Upper lobe of left lung (tissue), 6 donors: ENCODE measurements at regions not wholly inside any gene's neighbourhood (a gene's known extent, or its start where the extent isn't known, plus 50 kb on each side); places are given as distances from the start of the nearest gene placed in this dataset.

Experiments used
- ATAC-seq, 2 donors: fragments of 200-7000 bp; cut with Tn5 transposase; one replicate each; pipeline ENCODE4 v1.9.1; 2022; ENCODE audit warnings: mild to moderate bottlenecking in 2 of 2, moderate library complexity in 2 of 2; ENCODE audit not compliant: low FRiP score in 2 of 2
- DNase-seq, 2 donors: peaks; one replicate each; pipeline ENCODE4 v3.0.0-alpha.2; 2019 to 2020
- H3K27ac ChIP-seq, 4 donors: fragments of 200-600 bp; sonication (generic); one replicate each; pipeline ENCODE4 v1.5.1; 2016 to 2019
- H3K27me3 ChIP-seq, 4 donors: fragments of 200-600 bp; sonication (generic); one replicate each; pipeline ENCODE4 v1.5.1; 2017 to 2019
- H3K36me3 ChIP-seq, 4 donors: fragments of 200-600 bp; sonication (generic); one replicate each; pipeline ENCODE4 v1.5.1; 2016 to 2019
- H3K4me1 ChIP-seq, 4 donors: fragments of 200-600 bp; sonication (generic); one replicate each; pipeline ENCODE4 v1.5.1; 2018 to 2019
- H3K4me3 ChIP-seq, 4 donors: fragments of 200-600 bp; sonication (generic); one replicate each; pipeline ENCODE4 v1.5.1; 2017 to 2019; ENCODE audit warnings: mild to moderate bottlenecking in 2 of 4, moderate library complexity in 1 of 4
- H3K9me3 ChIP-seq, 4 donors: fragments of 200-600 bp; sonication (generic); one replicate each; pipeline ENCODE4 v1.5.1; 2018 to 2019
- EP300 ChIP-seq, 4 donors: sonication (generic); formaldehyde crosslinking; IDR thresholded peaks; one replicate each; pipeline ENCODE4 v1.5.1; 2017; ENCODE audit warnings: antibody characterized with exemption in 4 of 4, control low read depth in 2 of 4
- POLR2A ChIP-seq, 4 donors: fragments of 450-650 bp; IDR thresholded peaks; one replicate each; pipeline ENCODE4 v1.5.1; 2016 to 2017; ENCODE audit warnings: antibody characterized with exemption in 4 of 4, mild to moderate bottlenecking in 2 of 4
- POLR2AphosphoS5 ChIP-seq, 2 donors: sonication (generic); formaldehyde crosslinking; IDR thresholded peaks; one replicate each; pipeline ENCODE4 v1.5.1; 2017; ENCODE audit warnings: antibody characterized with exemption in 2 of 2
- WGBS, 2 donors: methylation state at CpG; one replicate each; pipeline ENCODE4 v1.1.5; 2017 to 2018; 5-methylcytosine and 5-hydroxymethylcytosine counted together
- TF ChIP-seq, protein P1 (sequence below), 6 experiments: fragments of 450-650 bp in 4 of 6; fragments of 200-600 bp in 2 of 6; sonication (generic) in 2 of 6; IDR thresholded peaks; one replicate each; pipeline ENCODE4 v1.5.1; 2016 to 2019; ENCODE audit warnings: antibody characterized with exemption in 6 of 6
- donor health status: DM: no; HTN: no; CAD: no; lungs with moderate emphysema.
- donor health status: DM: no; HTN: yes; CAD: no; lungs with severe emphysema.

DNA sequence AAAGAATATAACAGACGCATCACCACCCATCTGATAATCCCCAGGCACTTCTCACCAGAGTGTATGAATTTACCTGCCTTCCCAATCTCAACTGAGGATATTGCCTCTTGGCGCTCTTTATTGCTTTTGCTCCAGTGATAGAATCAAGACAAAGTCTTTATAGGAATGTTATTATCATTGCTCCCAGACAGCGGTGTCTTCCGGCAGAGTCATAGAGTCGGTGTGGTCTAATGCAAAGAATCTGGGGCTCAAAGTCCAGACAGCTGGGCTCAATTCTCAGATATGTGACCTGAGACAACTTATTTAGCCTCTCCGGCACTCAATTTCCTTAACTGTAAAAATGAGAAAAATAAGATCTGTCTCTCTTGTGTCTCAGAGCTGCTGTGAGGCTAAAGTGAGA is 106.1 kb upstream of the PAK3 start:
- no peak overlapping the region for H3K4me3 ChIP-seq
- H3K4me1 ChIP-seq = no peaks in the 10 kb centered on the region
- no peak for DNase-seq
- no peaks in the 10 kb centered on the region for H3K36me3 ChIP-seq
- no peaks in the 10 kb centered on the region for H3K27me3 ChIP-seq
- WGBS, 2 donors = 91 to 97% methylated on average over 6 of the region's 6 CpGs
- H3K27ac ChIP-seq = no peak overlapping the region
- no peak for ATAC-seq
- H3K9me3 ChIP-seq = no peaks in the 10 kb centered on the region
- TF ChIP-seq POLR2A (IDR thresholded peaks at IDR 0.05) (no peak), POLR2AphosphoS5 (IDR thresholded peaks at IDR 0.05) (no peak), EP300 (IDR thresholded peaks at IDR 0.05) (no peak)
- TF ChIP-seq, protein P1, sequence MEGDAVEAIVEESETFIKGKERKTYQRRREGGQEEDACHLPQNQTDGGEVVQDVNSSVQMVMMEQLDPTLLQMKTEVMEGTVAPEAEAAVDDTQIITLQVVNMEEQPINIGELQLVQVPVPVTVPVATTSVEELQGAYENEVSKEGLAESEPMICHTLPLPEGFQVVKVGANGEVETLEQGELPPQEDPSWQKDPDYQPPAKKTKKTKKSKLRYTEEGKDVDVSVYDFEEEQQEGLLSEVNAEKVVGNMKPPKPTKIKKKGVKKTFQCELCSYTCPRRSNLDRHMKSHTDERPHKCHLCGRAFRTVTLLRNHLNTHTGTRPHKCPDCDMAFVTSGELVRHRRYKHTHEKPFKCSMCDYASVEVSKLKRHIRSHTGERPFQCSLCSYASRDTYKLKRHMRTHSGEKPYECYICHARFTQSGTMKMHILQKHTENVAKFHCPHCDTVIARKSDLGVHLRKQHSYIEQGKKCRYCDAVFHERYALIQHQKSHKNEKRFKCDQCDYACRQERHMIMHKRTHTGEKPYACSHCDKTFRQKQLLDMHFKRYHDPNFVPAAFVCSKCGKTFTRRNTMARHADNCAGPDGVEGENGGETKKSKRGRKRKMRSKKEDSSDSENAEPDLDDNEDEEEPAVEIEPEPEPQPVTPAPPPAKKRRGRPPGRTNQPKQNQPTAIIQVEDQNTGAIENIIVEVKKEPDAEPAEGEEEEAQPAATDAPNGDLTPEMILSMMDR (IDR thresholded peaks at IDR 0.05) = no peak

DNA sequence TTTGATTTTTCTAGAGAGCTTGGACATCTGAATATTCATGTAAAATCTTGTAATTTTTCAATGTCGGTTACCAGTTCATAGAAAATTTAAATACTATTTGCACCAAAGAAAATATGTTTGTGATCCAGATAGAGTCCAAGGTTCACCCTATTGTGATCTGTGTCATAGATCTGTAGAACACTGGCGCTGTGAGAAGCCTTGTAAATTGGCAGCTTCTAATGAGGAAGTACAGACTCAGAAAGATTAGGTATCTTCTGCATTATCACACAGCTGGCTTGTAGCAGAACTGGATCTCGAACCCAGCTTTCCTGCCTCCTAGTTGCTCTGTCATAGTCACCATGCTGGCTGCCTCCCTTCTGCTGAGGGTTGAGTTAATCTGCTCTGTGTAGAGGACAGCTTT is 106.5 kb upstream of the PAK3 start:
- ATAC-seq = no peak

DNA sequence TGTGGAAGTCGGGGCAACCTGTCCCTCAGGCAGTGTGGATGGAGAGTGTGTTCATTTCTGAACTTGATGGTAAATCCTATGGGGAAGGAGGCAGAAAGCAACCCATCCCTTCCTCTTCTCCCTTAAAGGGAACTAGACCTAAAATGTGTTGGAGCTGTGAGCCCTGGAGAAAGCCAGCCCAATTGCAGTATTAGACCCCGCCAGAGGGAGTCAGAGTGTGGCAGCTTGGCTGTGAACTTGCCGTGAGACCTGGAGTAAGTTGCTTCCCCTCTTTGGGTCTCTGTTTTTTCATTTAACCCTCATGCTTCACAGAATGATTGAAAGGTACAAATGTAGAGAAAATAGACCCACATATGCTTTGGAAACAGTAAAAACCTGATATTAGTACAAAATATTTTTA is 108.7 kb upstream of the PAK3 start:
- ATAC-seq (no peak), DNase-seq (no peak)
- Histone ChIP-seq H3K27ac (no peak overlapping the region), H3K27me3 (no peaks in the 10 kb centered on the region), H3K9me3 (no peaks in the 10 kb centered on the region), H3K36me3 (no peaks in the 10 kb centered on the region), H3K4me3 (no peak overlapping the region), H3K4me1 (no peaks in the 10 kb centered on the region)
- TF ChIP-seq, protein P1 (IDR thresholded peaks at IDR 0.05) = no peak
- TF ChIP-seq POLR2A (IDR thresholded peaks at IDR 0.05) (no peak), POLR2AphosphoS5 (IDR thresholded peaks at IDR 0.05) (no peak), EP300 (IDR thresholded peaks at IDR 0.05) (no peak)
- 3 to 16% methylated on average over 3 of the region's 3 CpGs for WGBS, 2 donors

More for the DNA sequence above, 106.5 kb upstream of the PAK3 start:
- no peaks in the 10 kb centered on the region for H3K4me1 ChIP-seq
- no peaks in the 10 kb centered on the region for H3K36me3 ChIP-seq
- no peak overlapping the region for H3K4me3 ChIP-seq
- TF ChIP-seq POLR2A (IDR thresholded peaks at IDR 0.05) (no peak), POLR2AphosphoS5 (IDR thresholded peaks at IDR 0.05) (no peak), EP300 (IDR thresholded peaks at IDR 0.05) (no peak)
- TF ChIP-seq, protein P1 (IDR thresholded peaks at IDR 0.05) = no peak
- WGBS, 2 donors = 68 to 92% methylated on average over 2 to 3 of the region's 3 CpGs
- no peak overlapping the region for H3K27ac ChIP-seq
- no peak for DNase-seq
- no peaks in the 10 kb centered on the region for H3K9me3 ChIP-seq
- no peaks in the 10 kb centered on the region for H3K27me3 ChIP-seq

DNA sequence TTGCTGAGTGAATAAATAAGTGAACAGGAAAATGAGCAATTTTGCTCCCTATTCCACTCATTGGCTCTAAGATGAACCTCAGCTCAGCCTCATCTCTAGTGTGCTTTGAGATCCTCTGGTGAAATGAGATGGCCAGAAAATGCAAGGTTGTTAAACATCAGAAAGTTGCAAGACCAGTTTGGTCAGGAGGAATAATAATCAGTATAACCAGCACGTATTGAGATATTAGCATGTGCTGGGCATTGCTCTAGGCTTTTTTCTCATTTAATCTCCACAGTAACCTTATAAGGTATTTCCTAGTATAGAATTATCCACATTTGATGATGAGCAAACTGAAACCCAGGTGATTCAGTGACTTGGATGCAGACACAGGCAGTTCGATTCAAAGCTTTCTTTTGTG is 110.5 kb upstream of the PAK3 start:
- Histone ChIP-seq H3K27me3 (no peaks in the 10 kb centered on the region), H3K9me3 (no peaks in the 10 kb centered on the region), H3K4me3 (no peak overlapping the region), H3K27ac (no peak overlapping the region), H3K4me1 (no peaks in the 10 kb centered on the region), H3K36me3 (no peaks in the 10 kb centered on the region)
- no peak for ATAC-seq
- TF ChIP-seq EP300 (IDR thresholded peaks at IDR 0.05) (no peak), POLR2A (IDR thresholded peaks at IDR 0.05) (no peak), POLR2AphosphoS5 (IDR thresholded peaks at IDR 0.05) (no peak)
- TF ChIP-seq, protein P1 (IDR thresholded peaks at IDR 0.05) = no peak
- 17 to 28% methylated on average over 2 of the region's 2 CpGs for WGBS, 2 donors
- DNase-seq = no peak

DNA sequence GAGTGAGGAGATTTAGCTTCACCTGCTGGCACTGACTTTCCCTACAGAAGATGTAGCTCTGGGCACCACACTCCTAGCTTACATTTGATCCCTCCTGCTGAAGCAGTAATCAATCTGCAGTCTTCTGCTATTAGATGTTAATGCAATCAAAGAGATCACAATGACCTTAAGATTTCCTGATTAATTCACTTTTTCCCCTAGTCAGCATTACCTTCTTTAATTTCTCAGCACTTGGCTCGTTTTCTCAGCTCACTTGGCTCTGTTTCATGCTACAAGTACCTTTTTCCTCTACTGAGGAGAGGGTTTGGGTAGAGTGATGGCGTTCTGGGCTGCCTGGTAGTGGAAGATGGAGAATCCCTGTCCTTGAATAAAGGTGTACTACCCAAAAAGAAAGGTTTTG is 113.0 kb upstream of the PAK3 start:
- H3K4me3 ChIP-seq = no peak overlapping the region
- no peaks in the 10 kb centered on the region for H3K36me3 ChIP-seq
- 19 to 26% methylated on average over 2 of the region's 2 CpGs for WGBS, 2 donors
- no peak overlapping the region for H3K27ac ChIP-seq
- DNase-seq (no peak), ATAC-seq (no peak)
- no peaks in the 10 kb centered on the region for H3K9me3 ChIP-seq
- no peak for TF ChIP-seq EP300 (IDR thresholded peaks at IDR 0.05)
- no peak for TF ChIP-seq POLR2AphosphoS5 (IDR thresholded peaks at IDR 0.05)
- TF ChIP-seq, protein P1 (IDR thresholded peaks at IDR 0.05) = no peak
- no peaks in the 10 kb centered on the region for H3K4me1 ChIP-seq
- H3K27me3 ChIP-seq = no peaks in the 10 kb centered on the region
